ENCODE measurements at regions not wholly inside any gene's neighbourhood (a gene's known extent, or its start where the extent isn't known, plus 50 kb on each side); places are given as distances from the start of the nearest gene placed in this dataset.

DNA sequence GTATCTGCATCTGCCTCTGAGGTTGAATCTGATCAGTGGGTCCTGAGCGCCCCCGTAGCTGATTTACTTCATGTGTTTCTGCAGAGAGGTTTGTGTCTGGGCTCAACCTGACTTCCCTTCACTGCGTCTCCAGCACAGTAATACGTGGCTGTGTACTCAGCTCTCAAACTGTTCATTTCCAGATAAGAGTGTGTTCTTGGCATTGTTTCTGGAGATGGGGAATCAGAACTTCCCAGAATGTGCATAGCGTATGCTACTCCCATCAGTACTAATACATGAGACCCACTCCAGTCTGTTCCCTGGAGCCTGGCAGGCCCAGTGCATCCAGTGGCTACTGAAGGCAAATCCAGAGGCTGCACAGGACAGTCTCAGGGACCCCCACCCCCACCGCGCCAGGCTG is 1297.2 kb downstream of the TMEM121 start:
- TF ChIP-seq ATF7 (IDR thresholded peaks at IDR 0.05) (no peak), ATF7 (CRISPR knock-in tag; IDR thresholded peaks at IDR 0.05) (no peak), SP1 (IDR thresholded peaks at IDR 0.05) (no peak), SP1 (CRISPR knock-in tag; IDR thresholded peaks at IDR 0.05) (no peak), TBP (CRISPR knock-in tag; IDR thresholded peaks at IDR 0.05) (no peak), POLR2A (IDR thresholded peaks at IDR 0.05; ENCODE audit: insufficient read depth in 1 of 2, low read depth in 2 of 2, low read length in 2 of 2) (no peak), MAFG (CRISPR knock-in tag; IDR thresholded peaks at IDR 0.05) (no peak), FOXP1 (IDR thresholded peaks at IDR 0.05) (no peak), FOXP1 (CRISPR knock-in tag; IDR thresholded peaks at IDR 0.05) (no peak), PHF20 (CRISPR knock-in tag; IDR thresholded peaks at IDR 0.05) (no peak)
- TF ChIP-seq, protein P1, sequence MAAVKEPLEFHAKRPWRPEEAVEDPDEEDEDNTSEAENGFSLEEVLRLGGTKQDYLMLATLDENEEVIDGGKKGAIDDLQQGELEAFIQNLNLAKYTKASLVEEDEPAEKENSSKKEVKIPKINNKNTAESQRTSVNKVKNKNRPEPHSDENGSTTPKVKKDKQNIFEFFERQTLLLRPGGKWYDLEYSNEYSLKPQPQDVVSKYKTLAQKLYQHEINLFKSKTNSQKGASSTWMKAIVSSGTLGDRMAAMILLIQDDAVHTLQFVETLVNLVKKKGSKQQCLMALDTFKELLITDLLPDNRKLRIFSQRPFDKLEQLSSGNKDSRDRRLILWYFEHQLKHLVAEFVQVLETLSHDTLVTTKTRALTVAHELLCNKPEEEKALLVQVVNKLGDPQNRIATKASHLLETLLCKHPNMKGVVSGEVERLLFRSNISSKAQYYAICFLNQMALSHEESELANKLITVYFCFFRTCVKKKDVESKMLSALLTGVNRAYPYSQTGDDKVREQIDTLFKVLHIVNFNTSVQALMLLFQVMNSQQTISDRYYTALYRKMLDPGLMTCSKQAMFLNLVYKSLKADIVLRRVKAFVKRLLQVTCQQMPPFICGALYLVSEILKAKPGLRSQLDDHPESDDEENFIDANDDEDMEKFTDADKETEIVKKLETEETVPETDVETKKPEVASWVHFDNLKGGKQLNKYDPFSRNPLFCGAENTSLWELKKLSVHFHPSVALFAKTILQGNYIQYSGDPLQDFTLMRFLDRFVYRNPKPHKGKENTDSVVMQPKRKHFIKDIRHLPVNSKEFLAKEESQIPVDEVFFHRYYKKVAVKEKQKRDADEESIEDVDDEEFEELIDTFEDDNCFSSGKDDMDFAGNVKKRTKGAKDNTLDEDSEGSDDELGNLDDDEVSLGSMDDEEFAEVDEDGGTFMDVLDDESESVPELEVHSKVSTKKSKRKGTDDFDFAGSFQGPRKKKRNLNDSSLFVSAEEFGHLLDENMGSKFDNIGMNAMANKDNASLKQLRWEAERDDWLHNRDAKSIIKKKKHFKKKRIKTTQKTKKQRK (IDR thresholded peaks at IDR 0.05; ENCODE audit: low read length), result no peak
- TF ChIP-seq, protein P2, sequence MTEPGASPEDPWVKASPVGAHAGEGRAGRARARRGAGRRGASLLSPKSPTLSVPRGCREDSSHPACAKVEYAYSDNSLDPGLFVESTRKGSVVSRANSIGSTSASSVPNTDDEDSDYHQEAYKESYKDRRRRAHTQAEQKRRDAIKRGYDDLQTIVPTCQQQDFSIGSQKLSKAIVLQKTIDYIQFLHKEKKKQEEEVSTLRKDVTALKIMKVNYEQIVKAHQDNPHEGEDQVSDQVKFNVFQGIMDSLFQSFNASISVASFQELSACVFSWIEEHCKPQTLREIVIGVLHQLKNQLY (CRISPR knock-in tag; IDR thresholded peaks at IDR 0.05), result no peak
- TF ChIP-seq, protein P3, sequence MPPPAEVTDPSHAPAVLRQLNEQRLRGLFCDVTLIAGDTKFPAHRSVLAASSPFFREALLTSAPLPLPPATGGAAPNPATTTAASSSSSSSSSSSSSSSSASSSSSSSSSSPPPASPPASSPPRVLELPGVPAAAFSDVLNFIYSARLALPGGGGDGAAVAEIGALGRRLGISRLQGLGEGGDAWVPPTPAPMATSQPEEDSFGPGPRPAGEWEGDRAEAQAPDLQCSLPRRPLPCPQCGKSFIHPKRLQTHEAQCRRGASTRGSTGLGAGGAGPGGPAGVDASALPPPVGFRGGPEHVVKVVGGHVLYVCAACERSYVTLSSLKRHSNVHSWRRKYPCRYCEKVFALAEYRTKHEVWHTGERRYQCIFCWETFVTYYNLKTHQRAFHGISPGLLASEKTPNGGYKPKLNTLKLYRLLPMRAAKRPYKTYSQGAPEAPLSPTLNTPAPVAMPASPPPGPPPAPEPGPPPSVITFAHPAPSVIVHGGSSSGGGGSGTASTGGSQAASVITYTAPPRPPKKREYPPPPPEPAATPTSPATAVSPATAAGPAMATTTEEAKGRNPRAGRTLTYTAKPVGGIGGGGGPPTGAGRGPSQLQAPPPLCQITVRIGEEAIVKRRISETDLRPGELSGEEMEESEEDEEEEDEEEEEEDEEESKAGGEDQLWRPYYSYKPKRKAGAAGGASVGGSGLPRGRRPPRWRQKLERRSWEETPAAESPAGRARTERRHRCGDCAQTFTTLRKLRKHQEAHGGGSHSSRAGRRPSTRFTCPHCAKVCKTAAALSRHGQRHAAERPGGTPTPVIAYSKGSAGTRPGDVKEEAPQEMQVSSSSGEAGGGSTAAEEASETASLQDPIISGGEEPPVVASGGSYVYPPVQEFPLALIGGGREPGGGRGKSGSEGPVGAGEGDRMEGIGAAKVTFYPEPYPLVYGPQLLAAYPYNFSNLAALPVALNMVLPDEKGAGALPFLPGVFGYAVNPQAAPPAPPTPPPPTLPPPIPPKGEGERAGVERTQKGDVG (CRISPR knock-in tag; IDR thresholded peaks at IDR 0.05; ENCODE audit: borderline replicate concordance), result no peak
- TF ChIP-seq, protein P4, sequence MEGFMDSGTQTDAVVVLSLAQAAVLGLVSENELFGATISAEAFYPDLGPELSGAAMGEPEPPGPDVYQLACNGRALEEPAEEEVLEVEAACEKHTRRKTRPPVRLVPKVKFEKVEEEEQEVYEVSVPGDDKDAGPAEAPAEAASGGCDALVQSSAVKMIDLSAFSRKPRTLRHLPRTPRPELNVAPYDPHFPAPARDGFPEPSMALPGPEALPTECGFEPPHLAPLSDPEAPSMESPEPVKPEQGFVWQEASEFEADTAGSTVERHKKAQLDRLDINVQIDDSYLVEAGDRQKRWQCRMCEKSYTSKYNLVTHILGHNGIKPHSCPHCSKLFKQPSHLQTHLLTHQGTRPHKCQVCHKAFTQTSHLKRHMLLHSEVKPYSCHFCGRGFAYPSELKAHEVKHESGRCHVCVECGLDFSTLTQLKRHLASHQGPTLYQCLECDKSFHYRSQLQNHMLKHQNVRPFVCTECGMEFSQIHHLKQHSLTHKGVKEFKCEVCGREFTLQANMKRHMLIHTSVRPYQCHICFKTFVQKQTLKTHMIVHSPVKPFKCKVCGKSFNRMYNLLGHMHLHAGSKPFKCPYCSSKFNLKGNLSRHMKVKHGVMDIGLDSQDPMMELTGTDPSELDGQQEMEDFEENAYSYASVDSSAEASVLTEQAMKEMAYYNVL (CRISPR knock-in tag; IDR thresholded peaks at IDR 0.05; ENCODE audit: borderline replicate concordance), result no peak
- TF ChIP-seq, protein P5, sequence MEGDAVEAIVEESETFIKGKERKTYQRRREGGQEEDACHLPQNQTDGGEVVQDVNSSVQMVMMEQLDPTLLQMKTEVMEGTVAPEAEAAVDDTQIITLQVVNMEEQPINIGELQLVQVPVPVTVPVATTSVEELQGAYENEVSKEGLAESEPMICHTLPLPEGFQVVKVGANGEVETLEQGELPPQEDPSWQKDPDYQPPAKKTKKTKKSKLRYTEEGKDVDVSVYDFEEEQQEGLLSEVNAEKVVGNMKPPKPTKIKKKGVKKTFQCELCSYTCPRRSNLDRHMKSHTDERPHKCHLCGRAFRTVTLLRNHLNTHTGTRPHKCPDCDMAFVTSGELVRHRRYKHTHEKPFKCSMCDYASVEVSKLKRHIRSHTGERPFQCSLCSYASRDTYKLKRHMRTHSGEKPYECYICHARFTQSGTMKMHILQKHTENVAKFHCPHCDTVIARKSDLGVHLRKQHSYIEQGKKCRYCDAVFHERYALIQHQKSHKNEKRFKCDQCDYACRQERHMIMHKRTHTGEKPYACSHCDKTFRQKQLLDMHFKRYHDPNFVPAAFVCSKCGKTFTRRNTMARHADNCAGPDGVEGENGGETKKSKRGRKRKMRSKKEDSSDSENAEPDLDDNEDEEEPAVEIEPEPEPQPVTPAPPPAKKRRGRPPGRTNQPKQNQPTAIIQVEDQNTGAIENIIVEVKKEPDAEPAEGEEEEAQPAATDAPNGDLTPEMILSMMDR (CRISPR knock-in tag; IDR thresholded peaks at IDR 0.05), result no peak

Data from HepG2 (cell line).